ENCODE measurements at regions not wholly inside any gene's neighbourhood (a gene's known extent, or its start where the extent isn't known, plus 50 kb on each side); places are given as distances from the start of the nearest gene placed in this dataset.

- TF ChIP-seq CTCF (IDR thresholded peaks at IDR 0.05; ENCODE audit: low read depth, low read length), result no peak
- peak; percentile 35 for DNase-seq (ENCODE audit: low read depth, low spot score)
- in situ Hi-C loops (cut with HindIII; ENCODE audit: low sequenced_read_pairs), result no loop called here
- no peak overlapping the region for H3K4me3 ChIP-seq (ENCODE audit: low read depth, low read length)
Observed at GRCh38 chr5:74342948-74343682, 297.4 kb downstream of the ENC1 start.

- TF ChIP-seq CTCF (IDR thresholded peaks at IDR 0.05; ENCODE audit: low read depth, low read length), result no peak
- DNase-seq (ENCODE audit: low read depth, low spot score), result no peak
- H3K4me3 ChIP-seq (ENCODE audit: low read depth, low read length), result no peak overlapping the region
- in situ Hi-C loops (cut with HindIII; ENCODE audit: low sequenced_read_pairs), result no loop called here
Observed at GRCh38 chr5:74342182-74342581, 298.3 kb downstream of the ENC1 start.

- H3K4me3 ChIP-seq (ENCODE audit: low read depth, low read length), result no peak overlapping the region
- no peak for DNase-seq (ENCODE audit: low read depth, low spot score)
- in situ Hi-C loops (cut with HindIII; ENCODE audit: low sequenced_read_pairs), result no loop called here
- TF ChIP-seq CTCF (IDR thresholded peaks at IDR 0.05; ENCODE audit: low read depth, low read length), result no peak
Observed at GRCh38 chr5:74341221-74341620, 299.3 kb downstream of the ENC1 start.

- no peak for DNase-seq (ENCODE audit: low read depth, low spot score)
- in situ Hi-C loops (cut with HindIII; ENCODE audit: low sequenced_read_pairs), result no loop called here
- no peak for TF ChIP-seq CTCF (IDR thresholded peaks at IDR 0.05; ENCODE audit: low read depth, low read length)
- H3K4me3 ChIP-seq (ENCODE audit: low read depth, low read length), result no peak overlapping the region
Observed at GRCh38 chr5:74340476-74340875, 300.1 kb downstream of the ENC1 start.

- H3K4me3 ChIP-seq (ENCODE audit: low read depth, low read length), result no peak overlapping the region
- TF ChIP-seq CTCF (IDR thresholded peaks at IDR 0.05; ENCODE audit: low read depth, low read length), result no peak
- no peak for DNase-seq (ENCODE audit: low read depth, low spot score)
- in situ Hi-C loops (cut with HindIII; ENCODE audit: low sequenced_read_pairs), result no loop called here
Observed at GRCh38 chr5:74337984-74338310, 302.6 kb downstream of the ENC1 start.

GRCh38 chr5:74337254-74337983 lies 303.1 kb downstream of the ENC1 start:
- in situ Hi-C loops (cut with HindIII; ENCODE audit: low sequenced_read_pairs), result no loop called here
- DNase-seq (ENCODE audit: low read depth, low spot score), result no peak
- no peak overlapping the region for H3K4me3 ChIP-seq (ENCODE audit: low read depth, low read length)
- no peak for TF ChIP-seq CTCF (IDR thresholded peaks at IDR 0.05; ENCODE audit: low read depth, low read length)

All from astrocyte of the spinal cord (primary cell).